ENCODE measurements at regions not wholly inside any gene's neighbourhood (a gene's known extent, or its start where the extent isn't known, plus 50 kb on each side); places are given as distances from the start of the nearest gene placed in this dataset.

DNA sequence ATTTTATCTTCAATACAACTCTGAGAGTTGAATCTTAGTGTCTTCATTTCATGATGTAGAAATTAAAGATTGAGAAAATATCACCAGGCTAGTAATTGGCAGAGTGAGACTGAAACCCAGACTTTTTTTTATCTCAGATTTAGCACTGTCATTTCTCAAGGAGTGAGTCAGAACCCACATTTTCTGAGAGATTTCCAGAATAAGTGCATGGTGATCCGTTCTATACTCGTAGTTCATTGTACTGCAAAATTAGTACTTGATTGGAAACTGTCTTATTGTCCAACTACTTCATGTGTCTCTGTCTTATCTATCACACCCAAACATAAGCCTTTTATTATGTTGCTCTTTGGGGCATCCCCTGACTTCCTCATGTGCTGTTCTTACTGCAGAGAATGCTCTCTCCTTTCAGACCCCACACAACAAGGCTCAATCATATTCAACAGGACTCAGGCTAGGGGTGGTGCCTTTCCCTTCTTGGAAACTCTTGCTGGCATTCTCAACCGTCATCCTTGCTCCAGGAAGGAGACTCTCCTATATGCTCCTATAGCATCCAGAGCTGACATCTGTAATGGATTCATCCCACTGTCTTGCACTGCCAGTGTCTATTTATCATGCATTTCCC, 76.7 kb upstream of the BLID start:
- no peak for ATAC-seq
- Histone ChIP-seq H3K27me3 (no peaks in the 10 kb centered on the region), H3K36me3 (replicated peaks in 1 of 2; ENCODE audit: insufficient read depth in 1 of 2, low read depth in 2 of 2) (no peaks in the 10 kb centered on the region), H3K4me1 (no peaks in the 10 kb centered on the region), H3K9me3 (no peaks in the 10 kb centered on the region), H3K27ac (no peak overlapping the region), H3K4me3 (no peak overlapping the region)
- no peak for DNase-seq
- intact Hi-C loops (cut with DNase I): no loop called here
- 68 to 69% methylated on average over 3 of the region's 3 CpGs for WGBS, 2 donors
- TF ChIP-seq POLR2A (IDR thresholded peaks at IDR 0.05) (no peak), CTCF (IDR thresholded peaks at IDR 0.05) (no peak)

GRCh38 chr11:122190768-122191167, 74.8 kb upstream of the BLID start:
- Histone ChIP-seq H3K4me1 (no peaks in the 10 kb centered on the region), H3K27me3 (no peaks in the 10 kb centered on the region), H3K36me3 (replicated peaks in 1 of 2; ENCODE audit: insufficient read depth in 1 of 2, low read depth in 2 of 2) (no peaks in the 10 kb centered on the region), H3K27ac (no peak overlapping the region), H3K9me3 (no peaks in the 10 kb centered on the region), H3K4me3 (no peak overlapping the region)
- DNase-seq (no peak), ATAC-seq (no peak)
- intact Hi-C loops (cut with DNase I): no loop called here
- TF ChIP-seq CTCF (IDR thresholded peaks at IDR 0.05): no peak
- no peak for TF ChIP-seq POLR2A (IDR thresholded peaks at IDR 0.05)
- WGBS, 2 donors: 64 to 68% methylated on average over 2 of the region's 2 CpGs

DNA sequence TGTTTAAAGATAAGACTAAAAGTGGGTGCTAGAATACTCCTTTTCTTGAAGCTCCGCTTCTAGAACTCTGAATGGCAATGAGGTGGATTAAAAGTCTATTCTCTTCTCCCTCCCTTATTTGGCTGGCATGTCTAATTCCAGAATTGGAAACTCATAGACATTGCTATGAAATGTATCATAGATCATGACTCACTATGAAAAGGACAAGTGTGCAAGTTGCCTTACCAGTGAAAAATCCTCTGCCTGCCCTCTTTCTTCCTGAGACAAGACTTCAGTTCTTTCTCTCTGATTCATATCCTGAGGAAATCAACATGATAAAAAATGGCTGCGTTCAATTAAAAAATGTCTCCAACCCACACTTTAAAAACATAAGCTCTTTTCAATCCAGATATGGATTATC, 73.2 kb upstream of the BLID start:
- no peaks in the 10 kb centered on the region for H3K27me3 ChIP-seq
- H3K4me1 ChIP-seq: no peaks in the 10 kb centered on the region
- peak; percentile 42 for ATAC-seq
- H3K36me3 ChIP-seq (replicated peaks in 1 of 2; ENCODE audit: insufficient read depth in 1 of 2, low read depth in 2 of 2): no peaks in the 10 kb centered on the region
- WGBS, 2 donors: 78 to 90% methylated on average over 2 of the region's 2 CpGs
- no peak for DNase-seq
- TF ChIP-seq POLR2A (IDR thresholded peaks at IDR 0.05) (no peak), CTCF (IDR thresholded peaks at IDR 0.05) (no peak)
- H3K4me3 ChIP-seq: no peak overlapping the region
- no peaks in the 10 kb centered on the region for H3K9me3 ChIP-seq
- intact Hi-C loops (cut with DNase I): no loop called here
- peak overlapping the region in 1 of 4 donors; percentile 12 for H3K27ac ChIP-seq

DNA sequence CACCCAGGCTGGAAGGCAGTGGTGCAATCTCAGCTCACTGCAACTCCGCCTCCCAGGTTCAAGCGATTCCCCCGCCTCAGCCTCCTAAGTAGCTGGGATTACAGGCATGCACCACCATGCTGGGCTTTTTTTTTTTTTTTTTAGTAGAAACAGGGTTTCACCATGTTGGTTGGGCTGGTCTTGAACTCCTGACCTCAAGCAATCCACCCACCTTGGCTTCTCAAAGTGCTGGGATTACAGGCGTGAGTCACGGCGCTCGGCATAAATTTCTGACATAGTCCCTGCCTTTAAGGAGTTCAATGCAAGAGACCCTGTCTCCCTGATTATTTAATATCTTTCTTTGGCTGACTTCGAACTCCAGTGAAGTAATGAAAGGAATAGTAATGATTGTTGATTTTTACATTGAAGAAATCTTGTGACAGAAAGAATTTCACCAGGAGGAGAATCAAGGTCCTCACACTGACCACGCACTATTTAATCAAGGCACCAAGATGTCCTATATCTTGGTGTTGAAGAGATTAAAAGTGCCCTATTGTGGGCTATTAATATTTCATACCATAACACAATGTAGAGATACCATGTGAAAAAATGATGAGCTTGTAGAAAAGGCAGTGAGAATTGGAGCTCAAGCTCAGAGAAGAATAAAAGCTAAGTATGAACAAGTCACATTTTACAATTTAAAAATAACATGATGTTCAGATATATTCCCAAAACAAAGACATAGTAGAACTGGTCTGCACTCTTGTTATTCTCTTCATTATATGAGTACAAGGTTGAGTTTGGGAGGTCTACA, 71.6 kb upstream of the BLID start:
- H3K27ac ChIP-seq: no peak overlapping the region
- H3K9me3 ChIP-seq: no peaks in the 10 kb centered on the region
- H3K36me3 ChIP-seq (replicated peaks in 1 of 2; ENCODE audit: insufficient read depth in 1 of 2, low read depth in 2 of 2): no peaks in the 10 kb centered on the region
- no peaks in the 10 kb centered on the region for H3K27me3 ChIP-seq
- DNase-seq (no peak), ATAC-seq (no peak)
- intact Hi-C loops (cut with DNase I): no loop called here
- TF ChIP-seq POLR2A (IDR thresholded peaks at IDR 0.05): no peak
- TF ChIP-seq CTCF (IDR thresholded peaks at IDR 0.05): no peak
- H3K4me3 ChIP-seq: no peak overlapping the region
- 89% methylated on average over 9 of the region's 9 CpGs for WGBS, 2 donors
- H3K4me1 ChIP-seq: no peaks in the 10 kb centered on the region

All from body of pancreas (tissue), 4 donors.